ENCODE measurements at regions not wholly inside any gene's neighbourhood (a gene's known extent, or its start where the extent isn't known, plus 50 kb on each side); places are given as distances from the start of the nearest gene placed in this dataset.
A peak's percentile ranks its signal among the peaks of the same experiment; 100 is the strongest.

GRCh38 chr9:80076162-80076561 lies 504.4 kb downstream of the TLE4 start:
- no peak overlapping the region for H3K4me2 ChIP-seq (ENCODE audit: insufficient read depth, insufficient read length, low read length)

More at GRCh38 chr9:80076162-80076561, 504.4 kb downstream of the TLE4 start:
- Mint-ChIP-seq H3K27me3 (ENCODE audit: low read depth) (no peaks in the 10 kb centered on the region), H3K4me1 (no peaks in the 10 kb centered on the region), H3K27ac (peak overlapping the region in 1 of 3 experiments; percentile 63; a peak in 1 of 7 replicates), H3K4me3 (no peak overlapping the region), H3K9me3 (no peaks in the 10 kb centered on the region; a peak in 1 of 5 replicates), H3K36me3 (ENCODE audit: insufficient read depth in 1 of 3, low read depth in 3 of 3) (no peaks in the 10 kb centered on the region; a peak in 1 of 7 replicates)
- Histone ChIP-seq H3K79me2 (ENCODE audit: insufficient read depth, low read length) (no peaks in the 10 kb centered on the region), H4K5ac (ENCODE audit: insufficient read length, low read depth, low read length) (no peak overlapping the region), H3K4ac (ENCODE audit: low read depth, low read length) (no peak overlapping the region), H2BK20ac (ENCODE audit: low read depth, low read length, poor library complexity, severe bottlenecking) (no peak overlapping the region), H2AK5ac (ENCODE audit: insufficient read length, low read length) (no peak overlapping the region), H4K8ac (replicated peaks; ENCODE audit: insufficient read length, low read depth, low read length) (no peak overlapping the region), H3K56ac (ENCODE audit: insufficient read length, low read depth, low read length) (no peak overlapping the region), H2BK120ac (ENCODE audit: low read depth, low read length, poor library complexity, severe bottlenecking) (no peak overlapping the region), H3K79me1 (ENCODE audit: insufficient read depth, low read depth, low read length, poor library complexity, severe bottlenecking) (no peaks in the 10 kb centered on the region), H2BK15ac (ENCODE audit: low read depth, low read length) (no peak overlapping the region), H3K18ac (ENCODE audit: insufficient read length, low read depth, low read length) (no peak overlapping the region), H3K9me3 (ENCODE audit: control insufficient read depth, low read depth, low read length) (no peaks in the 10 kb centered on the region), H3K27me3 (ENCODE audit: insufficient read depth, low read length) (no peaks in the 10 kb centered on the region), H3K14ac (ENCODE audit: insufficient read depth, low read length) (no peak overlapping the region), H3K23ac (ENCODE audit: insufficient read length, low read depth, low read length) (no peak overlapping the region), H3K4me1 (ENCODE audit: insufficient read depth, low read length) (no peaks in the 10 kb centered on the region), H3K27ac (ENCODE audit: insufficient read length, low read depth, low read length) (no peak overlapping the region), H2AFZ (ENCODE audit: low read length) (no peak overlapping the region), H3K9ac (ENCODE audit: extremely low read depth, insufficient read length, low read length) (no peak overlapping the region), H4K91ac (ENCODE audit: insufficient read length, low read depth, low read length) (no peak overlapping the region), H2BK12ac (ENCODE audit: insufficient read length, low read depth, low read length) (no peak overlapping the region), H4K20me1 (ENCODE audit: control insufficient read depth, insufficient read depth, insufficient read length) (no peaks in the 10 kb centered on the region), H2BK5ac (ENCODE audit: insufficient read length, low read length) (no peak overlapping the region), H3T11ph (ENCODE audit: low read length) (no peak overlapping the region), H3K23me2 (ENCODE audit: insufficient read length, low read depth, low read length, poor library complexity, severe bottlenecking) (no peaks in the 10 kb centered on the region)
- no peak for DNase-seq
- no CpG with 5 or more reads among the region's 4 CpGs for WGBS (ENCODE audit: extremely low coverage, insufficient read length, low lambda C conversion rate)
- TF ChIP-seq, protein P1, sequence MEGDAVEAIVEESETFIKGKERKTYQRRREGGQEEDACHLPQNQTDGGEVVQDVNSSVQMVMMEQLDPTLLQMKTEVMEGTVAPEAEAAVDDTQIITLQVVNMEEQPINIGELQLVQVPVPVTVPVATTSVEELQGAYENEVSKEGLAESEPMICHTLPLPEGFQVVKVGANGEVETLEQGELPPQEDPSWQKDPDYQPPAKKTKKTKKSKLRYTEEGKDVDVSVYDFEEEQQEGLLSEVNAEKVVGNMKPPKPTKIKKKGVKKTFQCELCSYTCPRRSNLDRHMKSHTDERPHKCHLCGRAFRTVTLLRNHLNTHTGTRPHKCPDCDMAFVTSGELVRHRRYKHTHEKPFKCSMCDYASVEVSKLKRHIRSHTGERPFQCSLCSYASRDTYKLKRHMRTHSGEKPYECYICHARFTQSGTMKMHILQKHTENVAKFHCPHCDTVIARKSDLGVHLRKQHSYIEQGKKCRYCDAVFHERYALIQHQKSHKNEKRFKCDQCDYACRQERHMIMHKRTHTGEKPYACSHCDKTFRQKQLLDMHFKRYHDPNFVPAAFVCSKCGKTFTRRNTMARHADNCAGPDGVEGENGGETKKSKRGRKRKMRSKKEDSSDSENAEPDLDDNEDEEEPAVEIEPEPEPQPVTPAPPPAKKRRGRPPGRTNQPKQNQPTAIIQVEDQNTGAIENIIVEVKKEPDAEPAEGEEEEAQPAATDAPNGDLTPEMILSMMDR (conservative IDR thresholded peaks at IDR 0.05), result no peak

Data from H9 (cell line).